ENCODE measurements at regions not wholly inside any gene's neighbourhood (a gene's known extent, or its start where the extent isn't known, plus 50 kb on each side); places are given as distances from the start of the nearest gene placed in this dataset.
"Not testable (repeated sequence)": the region's sequence is repeated elsewhere in the genome, so short reads cannot be mapped to it uniquely, and the experiment has no call there.

- H3K27ac ChIP-seq (ENCODE audit: low read depth, low read length): no peak overlapping the region
- 96% methylated on average over 1 of the region's 1 CpG; no CpG with 5 or more reads in 1 of the 2 experiments for WGBS, 2 experiments (ENCODE audit: insufficient coverage in 1 of 2, insufficient read length in 1 of 2)
- H3K4me3 Mint-ChIP-seq: no peak overlapping the region
Measured at GRCh38 chr5:167381457-167381856, 910.0 kb upstream of the WWC1 start.

GRCh38 chr5:167389537-167389936, 901.9 kb upstream of the WWC1 start:
- no peaks in the 10 kb centered on the region for H3K27me3 ChIP-seq (ENCODE audit: control insufficient read depth, insufficient read depth, low read length, poor library complexity, severe bottlenecking)
- peaks cover 4% of the 10 kb centered on the region for H3K9me3 Mint-ChIP-seq
- H3K27ac ChIP-seq (ENCODE audit: low read depth, low read length): no peak overlapping the region
- DNase-seq: no peak
- no peaks in the 10 kb centered on the region for H3K9me3 ChIP-seq (ENCODE audit: control insufficient read depth, low read length)
- no peak overlapping the region for H3K4me3 ChIP-seq (ENCODE audit: low read length)
- H3K36me3 Mint-ChIP-seq (ENCODE audit: low read depth): peaks cover 2% of the 10 kb centered on the region
- no peak overlapping the region for H3K9ac ChIP-seq (ENCODE audit: extremely low read depth, low read length, poor library complexity, severe bottlenecking)
- 83% methylated on average over 4 of the region's 4 CpGs; no CpG with 5 or more reads in 1 of the 2 experiments for WGBS, 2 experiments (ENCODE audit: insufficient coverage in 1 of 2, insufficient read length in 1 of 2)
- peaks cover 3% of the 10 kb centered on the region for H3K27me3 Mint-ChIP-seq (ENCODE audit: insufficient read depth)
- peaks cover 9% of the 10 kb centered on the region for H3K4me1 Mint-ChIP-seq
- no peak overlapping the region for H3K4me3 Mint-ChIP-seq
- no peak overlapping the region for H3K27ac Mint-ChIP-seq
- no peaks in the 10 kb centered on the region for H3K4me1 ChIP-seq (ENCODE audit: control insufficient read depth, insufficient read depth, low read length)
- no peak for TF ChIP-seq CTCF (conservative IDR thresholded peaks at IDR 0.05)
- H3K36me3 ChIP-seq (ENCODE audit: control insufficient read depth, insufficient read depth, low read length): no peaks in the 10 kb centered on the region

More at GRCh38 chr5:167381457-167381856, 910.0 kb upstream of the WWC1 start:
- Mint-ChIP-seq H3K27me3 (ENCODE audit: insufficient read depth) (no peaks in the 10 kb centered on the region), H3K4me1 (no peaks in the 10 kb centered on the region), H3K9me3 (no peaks in the 10 kb centered on the region), H3K27ac (no peak overlapping the region), H3K36me3 (ENCODE audit: low read depth) (no peaks in the 10 kb centered on the region)
- no peak overlapping the region for H3K9ac ChIP-seq (ENCODE audit: extremely low read depth, low read length, poor library complexity, severe bottlenecking)
- TF ChIP-seq CTCF (conservative IDR thresholded peaks at IDR 0.05): no peak
- no peaks in the 10 kb centered on the region for H3K9me3 ChIP-seq (ENCODE audit: control insufficient read depth, low read length)
- no peaks in the 10 kb centered on the region for H3K27me3 ChIP-seq (ENCODE audit: control insufficient read depth, insufficient read depth, low read length, poor library complexity, severe bottlenecking)
- no peaks in the 10 kb centered on the region for H3K36me3 ChIP-seq (ENCODE audit: control insufficient read depth, insufficient read depth, low read length)
- no peak for DNase-seq
- no peaks in the 10 kb centered on the region for H3K4me1 ChIP-seq (ENCODE audit: control insufficient read depth, insufficient read depth, low read length)
- no peak overlapping the region for H3K4me3 ChIP-seq (ENCODE audit: low read length)

GRCh38 chr5:167391286-167391685, 900.2 kb upstream of the WWC1 start:
- H3K4me1 Mint-ChIP-seq; DNase-seq; H3K4me1 ChIP-seq (ENCODE audit: control insufficient read depth, insufficient read depth, low read length); H3K27ac Mint-ChIP-seq; H3K4me3 Mint-ChIP-seq; H3K27ac ChIP-seq (ENCODE audit: low read depth, low read length); H3K9ac ChIP-seq (ENCODE audit: extremely low read depth, low read length, poor library complexity, severe bottlenecking); H3K9me3 ChIP-seq (ENCODE audit: control insufficient read depth, low read length); H3K9me3 Mint-ChIP-seq; H3K36me3 ChIP-seq (ENCODE audit: control insufficient read depth, insufficient read depth, low read length); H3K27me3 ChIP-seq (ENCODE audit: control insufficient read depth, insufficient read depth, low read length, poor library complexity, severe bottlenecking); H3K4me3 ChIP-seq (ENCODE audit: low read length); H3K36me3 Mint-ChIP-seq (ENCODE audit: low read depth); H3K27me3 Mint-ChIP-seq (ENCODE audit: insufficient read depth): not testable (repeated sequence)
- 92 to 94% methylated on average over 2 to 4 of the region's 4 CpGs for WGBS, 2 experiments (ENCODE audit: insufficient coverage in 1 of 2, insufficient read length in 1 of 2)

- H3K9me3 Mint-ChIP-seq: peaks cover 3% of the 10 kb centered on the region
- 13 to 76% methylated on average over 2 to 5 of the region's 5 CpGs for WGBS, 2 experiments (ENCODE audit: insufficient coverage in 1 of 2, insufficient read length in 1 of 2)
- H3K27ac Mint-ChIP-seq: no peak overlapping the region
- H3K4me3 Mint-ChIP-seq: no peak overlapping the region
- DNase-seq: no peak
- peaks cover 9% of the 10 kb centered on the region for H3K4me1 Mint-ChIP-seq
- H3K9ac ChIP-seq (ENCODE audit: extremely low read depth, low read length, poor library complexity, severe bottlenecking): no peak overlapping the region
- H3K4me3 ChIP-seq (ENCODE audit: low read length): no peak overlapping the region
- H3K36me3 Mint-ChIP-seq (ENCODE audit: low read depth): no peaks in the 10 kb centered on the region
- no peaks in the 10 kb centered on the region for H3K36me3 ChIP-seq (ENCODE audit: control insufficient read depth, insufficient read depth, low read length)
- H3K27me3 ChIP-seq (ENCODE audit: control insufficient read depth, insufficient read depth, low read length, poor library complexity, severe bottlenecking): no peaks in the 10 kb centered on the region
- peaks cover 2% of the 10 kb centered on the region for H3K27me3 Mint-ChIP-seq (ENCODE audit: insufficient read depth)
- no peak for TF ChIP-seq CTCF (conservative IDR thresholded peaks at IDR 0.05)
- no peaks in the 10 kb centered on the region for H3K9me3 ChIP-seq (ENCODE audit: control insufficient read depth, low read length)
- H3K27ac ChIP-seq (ENCODE audit: low read depth, low read length): no peak overlapping the region
- no peaks in the 10 kb centered on the region for H3K4me1 ChIP-seq (ENCODE audit: control insufficient read depth, insufficient read depth, low read length)
Measured at GRCh38 chr5:167392240-167392639, 899.2 kb upstream of the WWC1 start.

Data from endodermal cell (in vitro differentiated cells).